Keratinocyte (primary cell): ENCODE measurements at regions not wholly inside any gene's neighbourhood (a gene's known extent, or its start where the extent isn't known, plus 50 kb on each side); places are given as distances from the start of the nearest gene placed in this dataset.

Experiments
- DNase-seq: peaks from one replicate; pipeline ENCODE4 v3.0.0-alpha.2; 2011; ENCODE audit warnings: low read depth, missing footprints, low spot score
- FAIRE-seq: peaks from 2 replicates; lab custom pipeline; 2011; peaks lifted over from hg19 to GRCh38; lab: Jason Lieb, UNC
- H2AFZ ChIP-seq: 2 replicates; pipeline ENCODE4 v1.6.0; 2012; ENCODE audit warnings: low read length, control low read depth, inconsistent platforms; ENCODE audit not compliant: control insufficient read depth
- H3K27ac ChIP-seq: 2 replicates; pipeline ENCODE4 v1.5.1; 2011; ENCODE audit warnings: low read length; ENCODE audit not compliant: control insufficient read depth, insufficient read depth
- H3K27me3 ChIP-seq: 3 replicates; pipeline ENCODE4 v1.6.0; 2011; ENCODE audit warnings: low read length; ENCODE audit not compliant: control insufficient read depth, insufficient read depth; ENCODE audit errors: extremely low read depth
- H3K36me3 ChIP-seq, 2 experiments: 2 replicates in 1 of 2; 3 replicates in 1 of 2; pipeline ENCODE4 v1.5.1; 2011; ENCODE audit warnings: low read length in 2 of 2, mild to moderate bottlenecking in 1 of 2; ENCODE audit not compliant: control insufficient read depth in 2 of 2, insufficient read depth in 2 of 2; ENCODE audit errors: extremely low read depth in 1 of 2
- H3K4me1 ChIP-seq: 3 replicates; pipeline ENCODE4 v1.5.1; 2011; ENCODE audit warnings: low read length; ENCODE audit not compliant: control insufficient read depth, insufficient read depth; ENCODE audit errors: extremely low read depth
- H3K4me2 ChIP-seq: 3 replicates; pipeline ENCODE4 v1.6.0; 2011; ENCODE audit warnings: low read depth, low read length; ENCODE audit not compliant: control insufficient read depth, insufficient read depth; ENCODE audit errors: extremely low read depth
- H3K4me3 ChIP-seq, 3 experiments: fragments of 200-600 bp in 1 of 3; sonication (generic) in 1 of 3; 2 replicates in 2 of 3; 3 replicates in 1 of 3; pipeline ENCODE4 v1.5.1; 2011 to 2016; ENCODE audit warnings: low read length in 3 of 3, mild to moderate bottlenecking in 3 of 3, control low read depth in 2 of 3, inconsistent platforms in 1 of 3, low read depth in 1 of 3, mixed read lengths in 1 of 3, mixed run types in 1 of 3, moderate library complexity in 1 of 3; ENCODE audit not compliant: control insufficient read depth in 2 of 3, insufficient read depth in 2 of 3; ENCODE audit errors: extremely low read depth in 1 of 3
- H3K79me2 ChIP-seq: 2 replicates; pipeline ENCODE4 v1.6.0; 2012; ENCODE audit warnings: low read length; ENCODE audit not compliant: control insufficient read depth, insufficient read depth
- H3K9ac ChIP-seq: 3 replicates; pipeline ENCODE4 v1.6.0; 2011; ENCODE audit warnings: low read length; ENCODE audit not compliant: control insufficient read depth, insufficient read depth; ENCODE audit errors: extremely low read depth
- H3K9me1 ChIP-seq: 3 replicates; pipeline ENCODE4 v1.6.0; 2011; ENCODE audit warnings: low read length; ENCODE audit not compliant: control insufficient read depth, insufficient read depth; ENCODE audit errors: extremely low read depth
- H3K9me3 ChIP-seq: 2 replicates; pipeline ENCODE4 v1.5.1; 2012; ENCODE audit warnings: low read depth, low read length; ENCODE audit not compliant: control insufficient read depth
- H4K20me1 ChIP-seq: 3 replicates; pipeline ENCODE4 v1.6.0; 2011; ENCODE audit warnings: low read length; ENCODE audit not compliant: control insufficient read depth, insufficient read depth; ENCODE audit errors: extremely low read depth
- EZH2 ChIP-seq: IDR thresholded peaks from one replicate; pipeline ENCODE4 v1.6.1; 2012; ENCODE audit warnings: inconsistent platforms, mild to moderate bottlenecking, low read length, moderate library complexity
- dilution Hi-C: fragments of 300-500 bp; cut with MboI; formaldehyde crosslinking; loops from one replicate; pipeline ENCODE4 v1.7.0; 2020; ENCODE audit warnings: low sequenced_read_pairs; ENCODE audit not compliant: extremely low pct_ligation_motif_present
- TF ChIP-seq, protein P1 (sequence below), 3 experiments: IDR thresholded peaks in 1 of 3; conservative IDR thresholded peaks in 1 of 3; optimal IDR thresholded peaks in 1 of 3; 2 replicates in 2 of 3; 3 replicates in 1 of 3; pipeline versions ENCODE3 to v1.5.1; 2011; ENCODE audit warnings: low read length in 3 of 3, mild to moderate bottlenecking in 3 of 3, moderate library complexity in 2 of 3, control low read depth in 1 of 3, inconsistent platforms in 1 of 3; ENCODE audit not compliant: insufficient read depth in 2 of 3; ENCODE audit errors: extremely low read depth in 1 of 3

DNA sequence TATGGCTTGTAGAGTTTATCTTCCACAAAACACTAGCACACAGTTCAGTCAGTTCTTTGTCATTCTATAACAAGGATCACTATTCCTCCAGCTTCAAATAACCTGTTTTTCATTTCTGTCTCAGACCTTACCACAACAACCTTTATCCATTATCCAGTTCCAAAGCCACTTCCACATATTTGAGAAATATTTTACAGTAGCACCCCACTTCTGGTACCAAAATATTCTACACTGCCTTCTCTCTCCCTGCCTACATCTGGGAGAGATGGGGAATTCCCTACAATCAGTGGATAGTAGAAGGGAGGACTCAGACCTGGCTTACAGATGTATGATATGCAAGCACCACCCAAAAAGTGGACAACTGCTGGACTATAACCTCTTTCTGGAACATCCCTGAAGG, 651.4 kb downstream of the ADGRL2 start:
- no peak for TF ChIP-seq EZH2
- TF ChIP-seq, protein P1, sequence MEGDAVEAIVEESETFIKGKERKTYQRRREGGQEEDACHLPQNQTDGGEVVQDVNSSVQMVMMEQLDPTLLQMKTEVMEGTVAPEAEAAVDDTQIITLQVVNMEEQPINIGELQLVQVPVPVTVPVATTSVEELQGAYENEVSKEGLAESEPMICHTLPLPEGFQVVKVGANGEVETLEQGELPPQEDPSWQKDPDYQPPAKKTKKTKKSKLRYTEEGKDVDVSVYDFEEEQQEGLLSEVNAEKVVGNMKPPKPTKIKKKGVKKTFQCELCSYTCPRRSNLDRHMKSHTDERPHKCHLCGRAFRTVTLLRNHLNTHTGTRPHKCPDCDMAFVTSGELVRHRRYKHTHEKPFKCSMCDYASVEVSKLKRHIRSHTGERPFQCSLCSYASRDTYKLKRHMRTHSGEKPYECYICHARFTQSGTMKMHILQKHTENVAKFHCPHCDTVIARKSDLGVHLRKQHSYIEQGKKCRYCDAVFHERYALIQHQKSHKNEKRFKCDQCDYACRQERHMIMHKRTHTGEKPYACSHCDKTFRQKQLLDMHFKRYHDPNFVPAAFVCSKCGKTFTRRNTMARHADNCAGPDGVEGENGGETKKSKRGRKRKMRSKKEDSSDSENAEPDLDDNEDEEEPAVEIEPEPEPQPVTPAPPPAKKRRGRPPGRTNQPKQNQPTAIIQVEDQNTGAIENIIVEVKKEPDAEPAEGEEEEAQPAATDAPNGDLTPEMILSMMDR (optimal IDR thresholded peaks at IDR 0.05 in 1 of 3, IDR thresholded peaks at IDR 0.05 in 1 of 3, conservative IDR thresholded peaks at IDR 0.05 in 1 of 3; ENCODE audit: extremely low read depth in 1 of 3, insufficient read depth in 2 of 3, low read length in 3 of 3), result no peak
- dilution Hi-C loops, result no loop called here
- Histone ChIP-seq H3K9ac (no peak overlapping the region), H3K27ac (no peak overlapping the region), H3K27me3 (no peaks in the 10 kb centered on the region), H3K9me1 (no peaks in the 10 kb centered on the region), H3K36me3 (no peaks in the 10 kb centered on the region), H3K79me2 (no peaks in the 10 kb centered on the region), H4K20me1 (no peaks in the 10 kb centered on the region), H3K4me1 (peaks cover 4% of the 10 kb centered on the region), H2AFZ (no peak overlapping the region), H3K4me3 (no peak overlapping the region), H3K9me3 (peaks cover 6% of the 10 kb centered on the region), H3K4me2 (no peak overlapping the region)
- FAIRE-seq, result no peak
- DNase-seq, result no peak

DNA sequence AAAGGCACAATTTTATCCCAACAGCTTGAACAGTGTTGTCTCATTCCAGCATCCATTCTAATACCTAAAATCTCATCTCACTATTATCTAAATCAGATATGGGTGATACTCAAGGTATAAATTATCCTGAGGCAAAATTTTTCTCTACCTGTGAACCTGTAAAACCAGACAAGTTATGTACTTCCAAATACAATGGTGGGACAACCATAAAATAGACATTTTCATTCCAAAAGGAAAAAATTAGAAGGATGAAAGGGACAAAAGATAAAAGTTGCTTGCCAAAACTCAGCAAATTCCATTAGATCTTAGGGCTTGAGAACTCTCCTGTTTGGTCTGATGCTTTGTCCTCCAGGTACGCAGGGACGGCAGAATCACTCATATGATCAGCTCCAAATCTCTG, 650.5 kb downstream of the ADGRL2 start:
- dilution Hi-C loops, result no loop called here
- FAIRE-seq (no peak), DNase-seq (no peak)

More for the DNA sequence above, 650.5 kb downstream of the ADGRL2 start:
- Histone ChIP-seq H3K27ac (no peak overlapping the region), H3K9ac (no peak overlapping the region), H3K4me1 (peaks cover 4% of the 10 kb centered on the region), H3K9me3 (peaks cover 6% of the 10 kb centered on the region), H3K79me2 (no peaks in the 10 kb centered on the region), H3K9me1 (no peaks in the 10 kb centered on the region), H2AFZ (no peak overlapping the region), H3K4me3 (no peak overlapping the region), H3K4me2 (no peak overlapping the region), H3K36me3 (no peaks in the 10 kb centered on the region), H4K20me1 (no peaks in the 10 kb centered on the region), H3K27me3 (no peaks in the 10 kb centered on the region)
- TF ChIP-seq, protein P1 (optimal IDR thresholded peaks at IDR 0.05 in 1 of 3, IDR thresholded peaks at IDR 0.05 in 1 of 3, conservative IDR thresholded peaks at IDR 0.05 in 1 of 3; ENCODE audit: extremely low read depth in 1 of 3, insufficient read depth in 2 of 3, low read length in 3 of 3), result no peak
- no peak for TF ChIP-seq EZH2
